ENCODE measurements at regions not wholly inside any gene's neighbourhood (a gene's known extent, or its start where the extent isn't known, plus 50 kb on each side); places are given as distances from the start of the nearest gene placed in this dataset.

DNA sequence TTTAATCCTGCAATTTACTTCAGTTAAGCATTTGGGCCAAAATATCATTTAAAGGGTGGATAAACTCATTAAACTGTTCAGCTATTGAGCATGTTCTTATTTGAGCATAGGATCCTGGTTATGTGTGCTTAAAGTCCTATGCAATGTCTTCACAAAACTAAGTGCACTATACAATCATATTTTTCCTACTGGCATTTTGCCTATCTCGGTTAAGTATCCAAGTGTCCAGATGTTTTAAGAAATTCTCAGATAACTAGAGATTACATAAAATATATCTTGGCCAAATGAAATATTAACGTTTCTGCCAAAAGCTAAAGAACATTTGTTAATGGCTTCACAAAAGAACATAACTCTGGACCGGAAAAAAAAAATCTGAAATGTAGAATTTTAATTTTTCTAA, 250.8 kb upstream of the LRFN5 start:
- TF ChIP-seq, protein P1, sequence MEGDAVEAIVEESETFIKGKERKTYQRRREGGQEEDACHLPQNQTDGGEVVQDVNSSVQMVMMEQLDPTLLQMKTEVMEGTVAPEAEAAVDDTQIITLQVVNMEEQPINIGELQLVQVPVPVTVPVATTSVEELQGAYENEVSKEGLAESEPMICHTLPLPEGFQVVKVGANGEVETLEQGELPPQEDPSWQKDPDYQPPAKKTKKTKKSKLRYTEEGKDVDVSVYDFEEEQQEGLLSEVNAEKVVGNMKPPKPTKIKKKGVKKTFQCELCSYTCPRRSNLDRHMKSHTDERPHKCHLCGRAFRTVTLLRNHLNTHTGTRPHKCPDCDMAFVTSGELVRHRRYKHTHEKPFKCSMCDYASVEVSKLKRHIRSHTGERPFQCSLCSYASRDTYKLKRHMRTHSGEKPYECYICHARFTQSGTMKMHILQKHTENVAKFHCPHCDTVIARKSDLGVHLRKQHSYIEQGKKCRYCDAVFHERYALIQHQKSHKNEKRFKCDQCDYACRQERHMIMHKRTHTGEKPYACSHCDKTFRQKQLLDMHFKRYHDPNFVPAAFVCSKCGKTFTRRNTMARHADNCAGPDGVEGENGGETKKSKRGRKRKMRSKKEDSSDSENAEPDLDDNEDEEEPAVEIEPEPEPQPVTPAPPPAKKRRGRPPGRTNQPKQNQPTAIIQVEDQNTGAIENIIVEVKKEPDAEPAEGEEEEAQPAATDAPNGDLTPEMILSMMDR (IDR thresholded peaks at IDR 0.05) = no peak
- no peak for TF ChIP-seq POLR2A (IDR thresholded peaks at IDR 0.05)
